ENCODE measurements at regions not wholly inside any gene's neighbourhood (a gene's known extent, or its start where the extent isn't known, plus 50 kb on each side); places are given as distances from the start of the nearest gene placed in this dataset.

GRCh38 chr15:39127925-39128617, 452.8 kb upstream of the THBS1 start:
- no peak overlapping the region for H3K4me3 ChIP-seq (ENCODE audit: control insufficient read depth, low read depth, low read length)
- TF ChIP-seq CTCF (conservative IDR thresholded peaks at IDR 0.05; ENCODE audit: control insufficient read depth, insufficient read depth, low read depth, low read length), result no peak
- peak; percentile 95 for DNase-seq (ENCODE audit: low read depth)

GRCh38 chr15:39128746-39129145, 452.1 kb upstream of the THBS1 start:
- no peak for TF ChIP-seq CTCF (conservative IDR thresholded peaks at IDR 0.05; ENCODE audit: control insufficient read depth, insufficient read depth, low read depth, low read length)
- H3K4me3 ChIP-seq (ENCODE audit: control insufficient read depth, low read depth, low read length), result no peak overlapping the region
- no peak for DNase-seq (ENCODE audit: low read depth)

- DNase-seq (ENCODE audit: low read depth), result peak; percentile 40
- no peak for TF ChIP-seq CTCF (conservative IDR thresholded peaks at IDR 0.05; ENCODE audit: control insufficient read depth, insufficient read depth, low read depth, low read length)
- H3K4me3 ChIP-seq (ENCODE audit: control insufficient read depth, low read depth, low read length), result no peak overlapping the region
These were observed 450.1 kb upstream of the THBS1 start for GRCh38 chr15:39130556-39131379.

GRCh38 chr15:39131609-39132008, 449.3 kb upstream of the THBS1 start:
- no peak overlapping the region for H3K4me3 ChIP-seq (ENCODE audit: control insufficient read depth, low read depth, low read length)
- DNase-seq (ENCODE audit: low read depth), result peak; percentile 86
- no peak for TF ChIP-seq CTCF (conservative IDR thresholded peaks at IDR 0.05; ENCODE audit: control insufficient read depth, insufficient read depth, low read depth, low read length)

- peak; percentile 27 for DNase-seq (ENCODE audit: low read depth)
- H3K4me3 ChIP-seq (ENCODE audit: control insufficient read depth, low read depth, low read length), result no peak overlapping the region
- TF ChIP-seq CTCF (conservative IDR thresholded peaks at IDR 0.05; ENCODE audit: control insufficient read depth, insufficient read depth, low read depth, low read length), result no peak
These were observed 448.8 kb upstream of the THBS1 start for GRCh38 chr15:39132070-39132469.

- DNase-seq (ENCODE audit: low read depth), result peak; percentile 91
- no peak for TF ChIP-seq CTCF (conservative IDR thresholded peaks at IDR 0.05; ENCODE audit: control insufficient read depth, insufficient read depth, low read depth, low read length)
These were observed 447.8 kb upstream of the THBS1 start for GRCh38 chr15:39132954-39133600.

More at GRCh38 chr15:39132954-39133600, 447.8 kb upstream of the THBS1 start:
- H3K4me3 ChIP-seq (ENCODE audit: control insufficient read depth, low read depth, low read length), result no peak overlapping the region
